Mammary epithelial cell (primary cell): ENCODE measurements at regions not wholly inside any gene's neighbourhood (a gene's known extent, or its start where the extent isn't known, plus 50 kb on each side); places are given as distances from the start of the nearest gene placed in this dataset.

Experiments used
- EZH2 ChIP-seq: IDR thresholded peaks from 2 replicates; pipeline ENCODE4 v1.6.1; 2012; ENCODE audit warnings: low read length, inconsistent platforms, borderline replicate concordance
- TF ChIP-seq, protein P1 (sequence below), 2 donors: IDR thresholded peaks in 1 of 2; conservative IDR thresholded peaks in 1 of 2; 2 replicates each; pipeline ENCODE4 v1.5.1; 2011 to 2012; ENCODE audit warnings: inconsistent platforms in 2 of 2, low read length in 2 of 2, mild to moderate bottlenecking in 2 of 2, control low read depth in 1 of 2, low read depth in 1 of 2; ENCODE audit not compliant: insufficient read depth in 1 of 2; ENCODE audit errors: extremely low read depth in 1 of 2

DNA sequence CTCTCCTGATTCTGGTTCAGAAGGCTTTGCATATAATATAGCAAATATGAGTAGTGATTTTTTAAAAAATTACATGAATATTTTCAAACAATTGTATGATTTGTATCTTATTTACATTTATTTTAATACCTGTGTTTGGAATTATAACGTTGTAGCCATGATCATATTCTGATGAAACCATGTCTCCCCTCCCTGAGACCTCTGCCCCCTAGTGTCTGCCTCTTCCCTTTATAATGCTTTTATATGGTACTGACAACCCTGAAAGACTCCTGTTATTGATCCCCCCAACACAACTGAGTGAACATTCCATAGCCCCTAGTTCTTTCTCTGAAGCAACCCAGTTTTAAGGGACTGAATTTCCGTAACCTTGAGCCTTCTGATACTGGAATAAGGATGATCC, 187.4 kb downstream of the SOX3 start:
- TF ChIP-seq, protein P1, sequence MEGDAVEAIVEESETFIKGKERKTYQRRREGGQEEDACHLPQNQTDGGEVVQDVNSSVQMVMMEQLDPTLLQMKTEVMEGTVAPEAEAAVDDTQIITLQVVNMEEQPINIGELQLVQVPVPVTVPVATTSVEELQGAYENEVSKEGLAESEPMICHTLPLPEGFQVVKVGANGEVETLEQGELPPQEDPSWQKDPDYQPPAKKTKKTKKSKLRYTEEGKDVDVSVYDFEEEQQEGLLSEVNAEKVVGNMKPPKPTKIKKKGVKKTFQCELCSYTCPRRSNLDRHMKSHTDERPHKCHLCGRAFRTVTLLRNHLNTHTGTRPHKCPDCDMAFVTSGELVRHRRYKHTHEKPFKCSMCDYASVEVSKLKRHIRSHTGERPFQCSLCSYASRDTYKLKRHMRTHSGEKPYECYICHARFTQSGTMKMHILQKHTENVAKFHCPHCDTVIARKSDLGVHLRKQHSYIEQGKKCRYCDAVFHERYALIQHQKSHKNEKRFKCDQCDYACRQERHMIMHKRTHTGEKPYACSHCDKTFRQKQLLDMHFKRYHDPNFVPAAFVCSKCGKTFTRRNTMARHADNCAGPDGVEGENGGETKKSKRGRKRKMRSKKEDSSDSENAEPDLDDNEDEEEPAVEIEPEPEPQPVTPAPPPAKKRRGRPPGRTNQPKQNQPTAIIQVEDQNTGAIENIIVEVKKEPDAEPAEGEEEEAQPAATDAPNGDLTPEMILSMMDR (conservative IDR thresholded peaks at IDR 0.05 in 1 of 2, IDR thresholded peaks at IDR 0.05 in 1 of 2; ENCODE audit: extremely low read depth in 1 of 2, insufficient read depth in 1 of 2, low read depth in 1 of 2, low read length in 2 of 2), result no peak
- no peak for TF ChIP-seq EZH2
